ENCODE measurements at regions not wholly inside any gene's neighbourhood (a gene's known extent, or its start where the extent isn't known, plus 50 kb on each side); places are given as distances from the start of the nearest gene placed in this dataset.

- no peak for TF ChIP-seq CTCF (IDR thresholded peaks at IDR 0.05; ENCODE audit: extremely low read depth, insufficient read depth, missing control alignments)
- DNase-seq (ENCODE audit: low spot score): no peak
- in situ Hi-C loops (cut with MboI; ENCODE audit: low pct_unique_long_range_greater_than_20kb, low sequenced_read_pairs, unreplicated experiment): loop anchor here (5.0 kb wide), 2 partner anchors 158 to 418 kb away; no protein-coding TSS in a partner anchor
These were observed 116.2 kb upstream of the GPR26 start for GRCh38 chr10:123549761-123550454.

- no peak for TF ChIP-seq CTCF (IDR thresholded peaks at IDR 0.05; ENCODE audit: extremely low read depth, insufficient read depth, missing control alignments)
- no peak for DNase-seq (ENCODE audit: low spot score)
- in situ Hi-C loops (cut with MboI; ENCODE audit: low pct_unique_long_range_greater_than_20kb, low sequenced_read_pairs, unreplicated experiment): loop anchor here (5.0 kb wide), 1 partner anchor 158 kb away; no protein-coding TSS in a partner anchor
These were observed 115.5 kb upstream of the GPR26 start for GRCh38 chr10:123550675-123551096.

- no peak for DNase-seq (ENCODE audit: low spot score)
- TF ChIP-seq CTCF (IDR thresholded peaks at IDR 0.05; ENCODE audit: extremely low read depth, insufficient read depth, missing control alignments): no peak
- in situ Hi-C loops (cut with MboI; ENCODE audit: low pct_unique_long_range_greater_than_20kb, low sequenced_read_pairs, unreplicated experiment): loop anchor here (5.0 kb wide), 1 partner anchor 159 kb away; no protein-coding TSS in a partner anchor
These were observed 114.9 kb upstream of the GPR26 start for GRCh38 chr10:123551259-123551658.

GRCh38 chr10:123552760-123553554 lies 113.2 kb upstream of the GPR26 start:
- in situ Hi-C loops (cut with MboI; ENCODE audit: low pct_unique_long_range_greater_than_20kb, low sequenced_read_pairs, unreplicated experiment): loop anchor here (5.0 kb wide), 1 partner anchor 161 kb away; no protein-coding TSS in a partner anchor
- TF ChIP-seq CTCF (IDR thresholded peaks at IDR 0.05; ENCODE audit: extremely low read depth, insufficient read depth, missing control alignments): no peak
- peak; percentile 71 for DNase-seq (ENCODE audit: low spot score)

- TF ChIP-seq CTCF (IDR thresholded peaks at IDR 0.05; ENCODE audit: extremely low read depth, insufficient read depth, missing control alignments): no peak
- no peak for DNase-seq (ENCODE audit: low spot score)
- in situ Hi-C loops (cut with MboI; ENCODE audit: low pct_unique_long_range_greater_than_20kb, low sequenced_read_pairs, unreplicated experiment): loop anchor here (5.0 kb wide), 1 partner anchor 162 kb away; no protein-coding TSS in a partner anchor
These were observed 112.2 kb upstream of the GPR26 start for GRCh38 chr10:123553810-123554430.

GRCh38 chr10:123554656-123555055 lies 111.5 kb upstream of the GPR26 start:
- no peak for TF ChIP-seq CTCF (IDR thresholded peaks at IDR 0.05; ENCODE audit: extremely low read depth, insufficient read depth, missing control alignments)
- no peak for DNase-seq (ENCODE audit: low spot score)
- in situ Hi-C loops (cut with MboI; ENCODE audit: low pct_unique_long_range_greater_than_20kb, low sequenced_read_pairs, unreplicated experiment): loop anchor here (5.0 kb wide), 1 partner anchor 162 kb away; no protein-coding TSS in a partner anchor
